Activated B cell treated with CpG ODN at 0.5 μM for 24 hours (primary cell): ENCODE measurements at regions not wholly inside any gene's neighbourhood (a gene's known extent, or its start where the extent isn't known, plus 50 kb on each side); places are given as distances from the start of the nearest gene placed in this dataset.

ENCODE experiments used
- ATAC-seq: fragments of 200-7000 bp; cut with Tn5 transposase; one replicate; pipeline ENCODE4 v1.10.0; 2021; ENCODE audit warnings: low read depth, mild to moderate bottlenecking, moderate library complexity
- CTCF ChIA-PET: fragments of 350-600 bp; sonication (Branson Sonifier 250); formaldehyde crosslinking; loops from one replicate; lab custom pipeline; 2021; ENCODE audit warnings: antibody characterized with exemption; lab: Charles Lee
- POLR2A ChIA-PET: fragments of 350-600 bp; sonication (Branson Sonifier 250); formaldehyde crosslinking; loops from one replicate; lab custom pipeline; 2021; ENCODE audit warnings: antibody characterized with exemption; lab: Charles Lee
- DNase-seq: peaks from one replicate; pipeline ENCODE4 v3.0.0; 2022
- H3K27ac Mint-ChIP-seq: one replicate; pipeline ENCODE4 v1.8.0; 2020; ENCODE audit warnings: mixed read lengths
- H3K27me3 Mint-ChIP-seq: one replicate; pipeline ENCODE4 v1.8.0; 2021; ENCODE audit warnings: mixed read lengths
- H3K36me3 Mint-ChIP-seq: one replicate; pipeline ENCODE4 v1.8.0; 2021; ENCODE audit warnings: low read depth, mixed read lengths
- H3K4me1 Mint-ChIP-seq: one replicate; pipeline ENCODE4 v1.8.0; 2021; ENCODE audit warnings: mixed read lengths
- H3K4me3 Mint-ChIP-seq: one replicate; pipeline ENCODE4 v1.8.0; 2020; ENCODE audit warnings: mild to moderate bottlenecking, mixed read lengths
- H3K9me3 Mint-ChIP-seq: one replicate; pipeline ENCODE4 v1.8.0; 2020; ENCODE audit warnings: mixed read lengths
- CTCF ChIP-seq: fragments of 200-600 bp; IDR thresholded peaks from one replicate; pipeline ENCODE4 v1.8.0; 2022; ENCODE audit warnings: antibody characterized with exemption, mild to moderate bottlenecking
- intact Hi-C: fragments of 100-400 bp; cut with micrococcal nuclease; formaldehyde crosslinking; loops from one replicate; pipeline ENCODE4 v1.15.1; 2024

GRCh38 chr9:677461-678097, 163.9 kb upstream of the DMRT1 start:
- Mint-ChIP-seq H3K36me3 (no peaks in the 10 kb centered on the region), H3K27me3 (no peaks in the 10 kb centered on the region), H3K27ac (no peak overlapping the region), H3K9me3 (no peaks in the 10 kb centered on the region), H3K4me3 (peak overlapping the region; percentile 74), H3K4me1 (peaks cover 10% of the 10 kb centered on the region)
- CTCF ChIA-PET, result no interaction called here
- ATAC-seq (no peak), DNase-seq (no peak)
- TF ChIP-seq CTCF, result no peak
- POLR2A ChIA-PET, result no interaction called here
- intact Hi-C loops, result no loop called here

GRCh38 chr9:678897-679296, 162.6 kb upstream of the DMRT1 start:
- ATAC-seq (no peak), DNase-seq (no peak)
- Mint-ChIP-seq H3K9me3 (no peaks in the 10 kb centered on the region), H3K36me3 (no peaks in the 10 kb centered on the region), H3K4me1 (peaks cover 10% of the 10 kb centered on the region), H3K27me3 (no peaks in the 10 kb centered on the region), H3K27ac (no peak overlapping the region), H3K4me3 (no peak overlapping the region)
- intact Hi-C loops, result no loop called here
- CTCF ChIA-PET, result no interaction called here
- POLR2A ChIA-PET, result no interaction called here
- no peak for TF ChIP-seq CTCF

- no peaks in the 10 kb centered on the region for H3K36me3 Mint-ChIP-seq
- H3K27ac Mint-ChIP-seq, result no peak overlapping the region
- H3K9me3 Mint-ChIP-seq, result no peaks in the 10 kb centered on the region
- ChIA-PET POLR2A (no interaction called here), CTCF (no interaction called here)
- ATAC-seq, result no peak
- H3K27me3 Mint-ChIP-seq, result no peaks in the 10 kb centered on the region
- no peak overlapping the region for H3K4me3 Mint-ChIP-seq
- intact Hi-C loops, result no loop called here
- peaks cover 10% of the 10 kb centered on the region for H3K4me1 Mint-ChIP-seq
- no peak for DNase-seq
- TF ChIP-seq CTCF, result no peak
These were observed 162.0 kb upstream of the DMRT1 start for GRCh38 chr9:679462-679861.

GRCh38 chr9:680106-680505, 161.4 kb upstream of the DMRT1 start:
- CTCF ChIA-PET, result no interaction called here

More at GRCh38 chr9:680106-680505, 161.4 kb upstream of the DMRT1 start:
- H3K4me3 Mint-ChIP-seq, result no peak overlapping the region
- H3K4me1 Mint-ChIP-seq, result peaks cover 10% of the 10 kb centered on the region
- H3K36me3 Mint-ChIP-seq, result no peaks in the 10 kb centered on the region
- intact Hi-C loops, result no loop called here
- no peak for ATAC-seq
- TF ChIP-seq CTCF, result no peak
- H3K27ac Mint-ChIP-seq, result no peak overlapping the region
- no peaks in the 10 kb centered on the region for H3K9me3 Mint-ChIP-seq
- POLR2A ChIA-PET, result no interaction called here
- no peaks in the 10 kb centered on the region for H3K27me3 Mint-ChIP-seq
- DNase-seq, result no peak
